HG03439 (cell line): ENCODE measurements at regions not wholly inside any gene's neighbourhood (a gene's known extent, or its start where the extent isn't known, plus 50 kb on each side); places are given as distances from the start of the nearest gene placed in this dataset.
"Not testable (repeated sequence)": the region's sequence is repeated elsewhere in the genome, so short reads cannot be mapped to it uniquely, and the experiment has no call there.

Experiments
- ATAC-seq: cut with Tn5 transposase; IDR thresholded peaks from one replicate; pipeline ENCODE4 v1.9.1; 2021; ENCODE audit warnings: mild to moderate bottlenecking, moderate library complexity; ENCODE audit not compliant: unreplicated experiment

GRCh38 chr14:97068293-97068692, 271.1 kb downstream of the VRK1 start:
- not testable (repeated sequence) for ATAC-seq

- no peak for ATAC-seq
These were observed 273.1 kb downstream of the VRK1 start for GRCh38 chr14:97070259-97070658.

GRCh38 chr14:97071177-97071576, 274.0 kb downstream of the VRK1 start:
- ATAC-seq: no peak

- no peak for ATAC-seq
These were observed 276.4 kb downstream of the VRK1 start for GRCh38 chr14:97073622-97074021.

- no peak for ATAC-seq
These were observed 277.3 kb downstream of the VRK1 start for GRCh38 chr14:97074456-97074855.

GRCh38 chr14:97074856-97075255, 277.7 kb downstream of the VRK1 start:
- no peak for ATAC-seq

GRCh38 chr14:97077253-97077653, 280.1 kb downstream of the VRK1 start:
- ATAC-seq: no peak

- ATAC-seq: no peak
These were observed 280.5 kb downstream of the VRK1 start for GRCh38 chr14:97077687-97078086.

- no peak for ATAC-seq
These were observed 283.8 kb downstream of the VRK1 start for GRCh38 chr14:97080991-97081390.

GRCh38 chr14:97095269-97095668, 298.1 kb downstream of the VRK1 start:
- ATAC-seq: no peak

GRCh38 chr14:97097296-97097695, 300.1 kb downstream of the VRK1 start:
- no peak for ATAC-seq

GRCh38 chr14:97100306-97100705, 303.1 kb downstream of the VRK1 start:
- no peak for ATAC-seq

- no peak for ATAC-seq
These were observed 304.4 kb downstream of the VRK1 start for GRCh38 chr14:97101561-97101960.

- no peak for ATAC-seq
These were observed 306.8 kb downstream of the VRK1 start for GRCh38 chr14:97104029-97104428.

GRCh38 chr14:97106166-97106565, 309.0 kb downstream of the VRK1 start:
- no peak for ATAC-seq

GRCh38 chr14:97106609-97107008, 309.4 kb downstream of the VRK1 start:
- no peak for ATAC-seq

GRCh38 chr14:97107080-97107479, 309.9 kb downstream of the VRK1 start:
- no peak for ATAC-seq

- no peak for ATAC-seq
These were observed 310.6 kb downstream of the VRK1 start for GRCh38 chr14:97107760-97108159.

- ATAC-seq: no peak
These were observed 312.1 kb downstream of the VRK1 start for GRCh38 chr14:97109234-97109633.

- no peak for ATAC-seq
These were observed 316.2 kb downstream of the VRK1 start for GRCh38 chr14:97113339-97113738.

GRCh38 chr14:97116546-97116945, 319.4 kb downstream of the VRK1 start:
- ATAC-seq: no peak

- ATAC-seq: no peak
These were observed 320.5 kb downstream of the VRK1 start for GRCh38 chr14:97117693-97118092.

GRCh38 chr14:97120204-97120603, 323.0 kb downstream of the VRK1 start:
- ATAC-seq: no peak

- ATAC-seq: no peak
These were observed 323.4 kb downstream of the VRK1 start for GRCh38 chr14:97120611-97121031.
